ENCODE measurements at regions not wholly inside any gene's neighbourhood (a gene's known extent, or its start where the extent isn't known, plus 50 kb on each side); places are given as distances from the start of the nearest gene placed in this dataset.
"Not testable (repeated sequence)": the region's sequence is repeated elsewhere in the genome, so short reads cannot be mapped to it uniquely, and the experiment has no call there.

DNA sequence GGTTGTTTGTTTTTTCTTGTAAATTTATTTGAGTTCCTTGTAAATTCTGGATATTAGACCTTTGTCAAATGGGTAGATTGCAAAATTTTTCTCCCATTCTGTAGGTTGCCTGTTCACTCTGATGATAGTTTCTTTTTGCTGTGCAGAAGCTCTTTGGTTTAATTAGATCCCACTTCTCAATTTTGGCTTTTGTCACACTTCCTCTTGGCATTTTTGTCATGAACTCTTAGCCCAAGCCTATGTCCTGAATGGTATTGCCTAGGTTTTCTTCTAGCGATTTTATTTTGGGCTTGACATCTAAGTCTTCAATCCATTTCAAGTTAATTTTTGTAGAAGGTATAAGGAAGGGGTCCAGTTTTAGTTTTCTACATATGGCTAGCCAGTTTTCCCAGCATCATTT, 82.8 kb upstream of the PHACTR1 start:
- DNase-seq: not testable (repeated sequence)

DNA sequence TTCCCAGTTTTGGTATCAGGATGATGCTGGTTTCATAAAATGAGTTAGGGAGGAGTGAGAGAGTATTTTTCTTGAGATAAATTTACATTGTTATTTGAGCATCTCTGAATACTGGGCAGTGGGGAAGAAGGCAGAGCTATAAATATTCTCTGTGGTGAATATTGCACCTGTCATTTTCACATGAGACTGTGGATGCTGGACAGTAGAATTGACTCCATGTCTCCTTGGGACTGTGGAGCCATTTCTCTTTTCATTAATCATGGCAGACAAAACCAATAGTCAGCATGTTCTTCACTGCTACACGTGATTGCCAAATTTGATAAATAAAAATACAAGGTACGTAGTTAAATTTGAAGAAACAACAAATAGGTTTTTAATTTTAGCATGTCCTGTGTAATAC, 81.2 kb upstream of the PHACTR1 start:
- DNase-seq: no peak

DNA sequence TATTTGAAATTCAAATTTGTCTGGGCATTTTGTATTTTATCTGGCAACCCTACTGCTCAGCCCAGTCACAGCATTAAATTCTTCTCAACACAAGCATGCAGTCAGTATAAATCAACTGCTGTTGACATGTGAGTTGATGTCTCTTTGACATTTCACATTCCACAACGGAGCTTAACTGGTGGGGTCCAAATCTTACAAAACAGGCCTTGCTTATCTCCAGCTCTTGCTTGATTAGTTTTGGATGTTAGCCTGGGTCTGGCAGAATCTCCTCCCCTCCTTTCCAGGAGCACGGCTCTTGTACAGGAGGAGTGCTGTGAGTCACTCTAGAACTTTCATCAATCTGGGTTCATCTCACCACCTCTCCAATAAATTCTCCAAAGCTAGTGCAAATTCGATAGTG, 80.8 kb upstream of the PHACTR1 start:
- no peak for DNase-seq

DNA sequence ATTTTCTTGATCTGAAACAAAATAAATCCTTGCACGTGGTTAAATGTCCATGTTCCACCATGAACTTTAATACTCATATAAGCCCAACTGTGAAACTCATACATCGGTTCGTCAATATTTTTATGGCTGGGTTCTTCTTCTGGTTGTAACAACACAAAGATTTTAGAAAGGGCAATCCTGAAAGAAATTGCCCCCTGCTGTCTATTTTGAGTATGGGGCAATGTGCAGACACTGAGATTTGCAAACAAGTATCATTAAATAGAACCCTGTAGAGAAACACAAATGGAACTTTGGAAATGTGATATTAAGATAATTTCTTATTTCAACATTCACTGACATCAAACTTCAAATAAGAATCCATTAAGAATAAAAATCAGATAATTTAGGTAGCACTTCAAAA, 80.2 kb upstream of the PHACTR1 start:
- no peak for DNase-seq

DNA sequence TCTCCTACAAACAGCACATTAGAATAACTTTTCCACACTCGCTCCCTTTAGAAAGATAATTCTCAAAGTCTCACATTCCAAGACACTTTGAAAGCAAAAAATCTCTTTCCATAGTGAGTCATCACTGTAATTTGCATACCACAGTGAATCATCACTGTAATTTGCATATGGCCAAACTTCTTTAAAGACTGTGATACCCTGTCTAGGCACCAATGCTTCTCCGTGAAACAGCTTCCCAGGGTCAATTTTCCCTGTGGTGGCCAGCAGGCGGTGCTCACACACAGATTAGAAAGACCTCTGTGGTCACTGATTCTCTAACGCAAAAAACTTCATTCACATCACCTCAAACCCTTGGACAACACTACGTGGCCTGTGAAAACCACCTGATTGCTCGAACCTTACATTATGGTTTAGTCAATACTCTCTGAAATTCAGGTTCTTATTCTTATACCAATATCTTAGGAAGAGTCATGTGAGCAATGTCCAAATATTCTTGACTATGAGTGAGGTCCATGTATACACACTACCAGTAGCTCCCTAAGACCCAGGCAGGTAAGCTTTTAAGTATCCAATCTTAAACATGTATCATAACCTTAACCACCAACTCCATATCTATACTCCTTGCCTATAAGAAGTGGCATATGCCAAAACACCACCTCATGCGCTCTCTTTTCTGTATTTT, 78.5 kb upstream of the PHACTR1 start:
- DNase-seq: no peak

DNA sequence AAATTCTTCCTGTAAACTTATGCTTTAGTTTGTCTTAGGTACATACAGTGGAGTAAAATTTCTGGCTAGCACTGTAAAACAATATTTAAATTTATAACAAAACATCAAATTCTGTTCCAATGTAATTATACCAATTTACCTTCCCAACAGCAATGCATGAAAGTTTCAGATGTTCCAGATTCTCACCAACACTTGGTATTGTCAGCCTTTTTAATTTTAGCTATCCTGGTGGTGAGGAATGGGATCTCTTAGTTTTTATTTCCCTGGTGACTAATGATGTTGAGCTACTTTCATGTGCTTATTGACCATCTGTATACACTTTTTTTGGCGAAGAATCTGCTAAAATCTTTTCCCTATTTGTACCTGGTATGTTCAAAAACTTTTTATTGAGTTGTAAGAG, 76.1 kb upstream of the PHACTR1 start:
- no peak for DNase-seq

DNA sequence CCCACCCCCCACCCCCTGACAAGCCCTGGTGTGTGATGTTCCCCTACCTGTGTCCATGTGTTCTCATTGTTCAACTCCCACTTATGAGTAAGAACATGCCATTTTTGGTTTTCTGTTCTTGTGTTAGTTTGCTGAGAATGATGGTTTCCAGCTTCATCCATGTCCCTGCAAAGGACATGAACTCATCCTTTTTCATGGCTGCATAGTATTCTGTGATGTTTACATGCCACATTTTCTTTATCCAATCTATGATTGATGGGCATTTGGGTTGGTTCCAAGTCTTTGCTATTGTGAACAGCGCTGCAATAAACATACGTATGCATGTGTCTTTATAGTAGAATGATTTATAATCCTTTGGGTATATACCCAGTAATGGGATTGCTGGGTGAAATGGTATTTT, 74.8 kb upstream of the PHACTR1 start:
- not testable (repeated sequence) for DNase-seq

DNA sequence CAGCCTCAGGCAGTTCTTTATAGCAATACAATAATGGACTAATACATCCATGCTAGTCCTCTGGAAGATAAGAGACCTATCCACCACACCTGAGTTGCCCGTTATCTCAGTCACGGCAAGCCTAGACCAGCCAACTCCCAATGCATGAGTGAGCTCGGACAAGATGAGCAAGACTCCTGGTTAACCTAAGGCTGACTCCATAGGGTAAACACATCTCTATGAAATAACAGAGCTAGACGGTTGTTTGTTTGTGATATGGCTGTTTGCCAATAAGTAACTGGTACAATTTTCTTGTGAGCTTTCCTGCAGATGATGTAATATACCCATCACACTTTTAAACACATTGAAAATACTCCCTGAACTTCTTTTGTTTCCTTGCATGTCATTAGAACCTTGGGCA, 70.6 kb upstream of the PHACTR1 start:
- DNase-seq: no peak

DNA sequence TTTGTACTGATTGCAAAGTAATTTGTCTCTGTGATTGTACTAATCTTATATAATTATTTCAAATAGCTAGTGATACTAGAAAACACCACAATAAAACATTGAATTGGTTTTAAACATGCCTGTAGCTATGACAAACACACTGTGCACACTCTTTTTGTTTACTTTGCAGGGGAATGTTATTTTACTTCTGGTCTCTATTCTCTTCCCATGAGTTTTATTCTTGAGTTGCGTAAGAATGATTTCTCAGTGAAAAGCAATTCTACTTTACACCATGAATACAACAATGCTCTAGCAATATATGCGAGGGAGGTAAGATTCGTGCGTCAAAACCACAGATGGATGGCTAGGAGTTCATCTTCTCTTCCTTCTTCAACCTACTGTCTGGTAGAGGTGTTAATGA, 68.4 kb upstream of the PHACTR1 start:
- no peak for DNase-seq

DNA sequence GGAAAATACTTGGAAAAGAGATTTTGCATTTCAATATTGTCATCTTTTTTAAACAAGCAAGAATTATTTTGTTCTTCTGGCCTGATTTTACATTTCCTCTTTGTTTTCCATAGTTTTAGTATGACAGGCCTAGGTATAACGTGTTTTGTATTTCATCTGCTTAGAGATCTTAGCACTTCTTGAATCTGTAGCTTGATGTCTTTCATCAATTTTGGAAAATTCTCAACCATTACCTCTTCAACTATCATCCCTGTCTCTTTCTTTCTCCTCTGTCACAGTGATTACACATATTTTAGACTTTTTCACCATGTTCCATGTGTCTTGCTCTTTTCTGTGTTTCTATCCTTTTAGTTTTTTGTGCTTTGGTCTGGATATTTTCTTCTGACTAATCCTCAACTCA, 67.2 kb upstream of the PHACTR1 start:
- DNase-seq: no peak

DNA sequence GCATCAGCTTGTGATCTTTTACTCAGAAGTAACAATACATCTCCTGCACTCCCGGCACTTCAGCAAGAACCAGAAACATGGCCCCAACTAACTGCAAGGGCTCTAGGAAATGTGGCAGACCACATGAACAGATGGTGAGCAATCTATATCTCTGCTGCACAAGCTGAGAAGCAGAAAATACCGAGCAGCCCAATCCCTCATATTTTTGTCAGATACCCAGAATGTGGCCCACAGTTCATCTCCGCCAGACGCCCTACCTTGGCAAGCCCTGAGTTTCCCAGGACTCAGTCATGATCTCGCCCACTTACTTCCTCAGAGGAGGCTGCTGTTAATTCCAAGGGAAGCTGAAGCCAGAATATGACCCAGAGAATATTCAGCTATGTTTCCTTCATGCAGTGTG, 63.1 kb upstream of the PHACTR1 start:
- no peak for DNase-seq

DNA sequence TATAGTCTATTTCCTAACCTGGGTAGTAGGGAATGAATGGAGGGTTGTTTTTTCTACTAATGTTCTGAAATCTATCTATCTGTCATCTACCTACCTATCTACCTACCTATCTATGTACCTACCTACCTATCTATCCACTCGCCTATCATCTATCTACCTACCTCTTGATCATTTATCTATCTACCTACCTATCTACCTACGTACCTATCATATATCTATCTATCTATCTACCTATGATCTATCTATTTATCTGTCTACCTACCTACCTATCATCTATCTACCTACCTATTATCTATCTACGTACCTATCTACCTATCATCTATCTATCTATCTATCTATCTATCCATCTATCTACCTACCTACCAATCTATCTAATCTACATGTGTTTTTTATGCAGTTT, 62.5 kb upstream of the PHACTR1 start:
- DNase-seq: no peak

DNA sequence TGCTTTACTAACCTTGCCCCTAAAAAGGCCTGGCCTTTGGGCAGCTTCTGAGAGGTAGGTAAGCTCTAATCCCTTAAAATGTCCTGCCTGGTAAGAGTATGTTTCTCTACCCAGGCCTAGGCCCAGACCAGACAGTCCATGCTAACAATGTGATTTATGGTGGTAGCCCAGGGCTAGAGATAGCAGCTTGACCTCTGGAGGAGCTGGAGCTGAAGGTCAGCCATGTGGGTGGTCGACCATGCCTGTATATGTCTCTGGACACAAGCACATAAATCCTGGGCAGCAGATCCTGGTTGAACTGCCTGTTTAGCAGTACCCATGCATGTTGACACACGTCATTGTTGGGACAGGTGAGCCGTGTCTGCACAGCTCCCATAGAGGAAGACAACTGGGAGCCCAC, 62.1 kb upstream of the PHACTR1 start:
- DNase-seq: no peak

DNA sequence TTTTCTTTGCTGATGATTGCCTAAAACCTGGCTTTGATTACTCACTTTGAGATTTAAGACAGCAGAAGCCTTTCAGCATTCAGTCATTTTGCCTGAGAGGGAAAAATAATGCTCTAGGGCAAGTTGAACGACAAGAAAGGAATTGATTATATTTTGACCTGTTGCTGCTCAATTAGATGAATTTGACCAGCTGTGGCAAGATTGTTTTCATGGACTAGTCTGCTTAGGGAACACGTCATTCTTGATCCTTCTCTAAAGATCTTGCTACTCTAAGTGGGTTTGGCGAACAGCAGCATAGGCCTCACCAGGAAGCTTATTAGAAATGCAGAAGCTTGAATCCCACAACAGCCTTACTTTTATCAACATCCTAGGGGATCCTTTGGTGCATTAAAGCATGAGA, 59.7 kb upstream of the PHACTR1 start:
- no peak for DNase-seq

DNA sequence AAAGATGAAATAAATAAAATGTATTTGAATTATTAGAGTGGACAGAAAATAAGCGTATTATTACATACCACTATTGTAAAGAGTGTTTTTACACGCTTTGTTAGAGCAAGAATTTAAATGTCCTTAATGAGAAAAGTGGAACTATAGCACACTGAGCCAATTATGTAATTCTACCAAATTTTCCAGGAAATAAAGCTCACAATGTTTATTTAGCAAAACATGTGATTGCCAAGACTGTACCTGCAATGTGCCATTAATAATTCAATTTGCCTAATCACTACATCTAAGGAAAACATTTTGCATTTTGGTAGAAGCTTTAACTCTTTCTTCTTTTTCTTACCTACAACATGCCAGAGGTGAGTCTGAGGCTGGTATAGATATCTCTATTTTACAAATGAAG, 58.7 kb upstream of the PHACTR1 start:
- DNase-seq: no peak

DNA sequence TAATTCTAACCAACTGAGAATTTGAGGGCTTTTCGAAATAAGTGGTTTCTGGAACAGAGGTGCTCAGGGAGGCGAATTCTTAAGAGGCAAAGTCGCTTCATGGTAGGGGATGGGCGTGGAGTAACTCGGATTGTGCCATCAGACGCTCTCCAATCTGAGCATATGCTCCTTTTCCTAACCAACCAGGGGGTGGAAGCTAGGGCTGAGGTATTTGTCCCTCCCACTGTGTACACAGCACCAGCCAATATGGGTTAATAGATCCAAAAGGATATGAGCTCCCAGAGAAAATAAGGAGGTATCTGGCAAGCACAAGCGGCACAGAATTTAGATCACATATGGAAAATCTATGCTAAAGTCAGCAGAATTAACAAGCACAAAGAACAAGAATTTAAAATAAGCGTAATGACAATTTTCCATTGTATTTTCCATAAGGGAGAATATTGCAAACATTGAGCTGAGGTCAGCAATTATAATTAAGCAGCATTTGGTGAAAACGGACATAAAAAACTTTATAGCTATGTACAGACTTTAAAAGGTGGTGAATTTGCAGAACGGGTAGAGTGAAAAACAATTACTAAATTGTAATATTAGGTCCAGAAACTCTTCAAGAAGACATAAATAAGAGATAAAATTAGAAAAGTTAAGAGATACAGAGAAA, 55.0 kb upstream of the PHACTR1 start:
- no peak for DNase-seq
